NOMO-1 treated with dmso at 0.1 percent for 144 hours (cell line): ENCODE measurements at regions not wholly inside any gene's neighbourhood (a gene's known extent, or its start where the extent isn't known, plus 50 kb on each side); places are given as distances from the start of the nearest gene placed in this dataset.

Experiments used
- DNase-seq: peaks from one replicate; lab custom pipeline; 2025; ENCODE audit not compliant: unreplicated experiment; lab: John Stamatoyannopoulos, UW

DNA sequence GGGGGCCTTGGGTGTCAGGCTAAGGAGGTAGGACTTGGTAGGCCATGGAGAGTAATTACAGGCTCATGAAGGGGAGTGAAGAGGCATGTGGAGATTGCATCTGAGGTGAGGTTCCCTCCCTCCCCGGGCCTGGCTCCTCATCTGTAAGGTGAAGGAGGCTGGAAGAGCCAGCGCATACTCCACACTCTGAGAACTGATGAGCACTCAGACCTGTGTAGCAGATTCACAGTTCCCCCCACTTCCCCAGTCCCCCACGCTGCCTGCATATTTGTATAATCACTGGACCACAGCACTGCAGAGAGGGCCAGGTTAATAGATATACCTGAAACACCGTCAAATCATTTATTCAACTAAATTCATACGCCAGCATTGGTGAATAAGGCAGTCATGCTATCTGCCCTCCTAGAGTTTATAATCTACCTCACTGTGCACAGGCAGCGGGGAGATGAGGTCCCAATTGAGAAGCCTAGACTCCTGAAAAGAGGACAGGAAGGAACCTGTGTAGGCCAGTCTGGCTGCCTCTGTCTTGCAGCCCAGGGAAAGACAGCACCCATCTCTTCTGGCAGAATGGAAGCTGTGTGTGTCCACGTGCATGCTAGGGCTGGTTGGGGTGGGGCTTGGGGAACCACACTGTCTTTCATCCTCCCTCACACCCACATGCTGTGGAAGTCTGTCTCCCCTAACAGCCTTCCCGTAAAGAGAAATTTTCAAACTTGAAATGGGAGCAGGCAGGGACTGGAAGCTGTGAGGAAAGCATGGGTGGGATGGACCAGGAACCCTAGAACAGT is 110.6 kb upstream of the ATP1A1 start:
- no peak for DNase-seq

DNA sequence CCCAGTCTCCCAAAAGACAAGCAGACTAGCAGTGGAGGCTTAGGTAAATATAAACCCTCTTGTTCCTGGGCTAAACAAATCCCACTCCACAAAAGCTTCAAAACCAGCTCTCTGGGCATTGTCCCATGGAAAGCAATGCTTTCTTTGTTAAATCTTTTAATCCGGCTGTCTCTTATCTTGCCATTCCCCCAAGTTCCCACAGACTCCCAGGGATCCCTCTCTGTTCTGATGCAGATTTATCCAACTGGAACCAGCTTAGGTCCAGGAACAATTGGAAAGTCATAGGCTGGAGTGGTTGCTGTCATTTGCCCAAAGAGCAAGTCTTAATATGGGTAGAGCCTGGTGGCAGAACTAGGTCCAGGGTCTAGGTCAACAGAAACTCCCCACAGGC is 110.1 kb upstream of the ATP1A1 start:
- DNase-seq, result no peak

DNA sequence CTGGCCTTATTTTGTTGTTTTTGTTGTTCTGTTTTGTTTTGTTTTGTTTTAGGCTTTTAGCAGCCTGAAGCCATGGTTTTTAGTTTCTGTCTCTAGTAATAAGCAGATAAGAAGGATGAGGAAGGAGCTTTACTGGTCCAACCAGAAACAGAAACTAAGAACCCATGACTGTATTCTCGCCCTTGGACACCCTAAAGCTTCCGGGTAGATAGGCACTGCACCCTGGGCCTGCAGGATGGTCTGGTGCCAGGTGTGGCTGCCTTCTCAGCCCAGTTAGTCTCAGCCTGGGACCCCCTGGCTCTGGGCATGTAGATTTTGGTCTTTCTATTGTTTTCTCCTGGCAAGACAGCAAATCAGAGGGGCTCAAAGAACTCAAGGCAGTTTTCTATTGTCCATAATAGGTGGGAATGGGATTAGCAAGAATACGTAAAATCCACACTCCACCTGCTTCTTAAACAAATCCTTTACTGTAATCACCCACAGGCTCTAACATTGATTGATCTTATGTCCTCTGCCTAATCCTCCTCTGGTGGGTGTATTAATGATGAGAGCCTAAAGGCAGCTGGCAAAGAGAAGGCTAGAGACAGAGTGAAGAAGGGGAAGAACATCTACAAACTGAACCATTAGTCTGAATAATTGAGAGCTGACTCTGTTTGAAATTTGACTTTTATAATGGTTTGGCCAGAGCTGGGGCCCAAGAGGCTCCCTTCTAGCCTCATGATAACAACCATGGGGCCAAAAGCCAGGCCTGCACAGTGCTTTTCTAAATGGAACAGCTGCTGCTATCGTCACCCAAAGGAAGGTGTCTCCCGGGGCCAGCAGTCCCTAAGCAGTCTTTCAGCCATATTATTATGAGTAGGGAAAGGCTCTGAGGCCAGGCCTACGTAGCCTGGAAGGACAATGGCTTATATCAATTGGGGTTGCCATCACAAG is 106.8 kb upstream of the ATP1A1 start:
- DNase-seq, result no peak

DNA sequence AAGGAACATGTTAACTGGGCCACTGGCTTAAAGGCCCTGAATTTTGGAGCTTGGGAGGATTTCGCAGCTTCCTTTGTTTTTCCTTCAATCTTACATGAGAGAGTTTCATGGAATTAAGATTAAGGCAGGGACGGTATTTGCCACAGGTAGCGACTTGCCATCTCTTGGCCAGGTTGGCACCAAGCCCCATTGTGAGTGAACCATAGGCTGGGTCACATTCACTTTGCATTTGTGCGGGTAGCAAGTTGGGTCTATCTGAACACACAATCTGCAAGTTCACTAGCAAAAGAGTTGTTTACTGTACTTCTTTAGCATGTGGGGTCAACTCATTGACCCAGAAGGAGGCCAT is 106.2 kb upstream of the ATP1A1 start:
- no peak for DNase-seq

DNA sequence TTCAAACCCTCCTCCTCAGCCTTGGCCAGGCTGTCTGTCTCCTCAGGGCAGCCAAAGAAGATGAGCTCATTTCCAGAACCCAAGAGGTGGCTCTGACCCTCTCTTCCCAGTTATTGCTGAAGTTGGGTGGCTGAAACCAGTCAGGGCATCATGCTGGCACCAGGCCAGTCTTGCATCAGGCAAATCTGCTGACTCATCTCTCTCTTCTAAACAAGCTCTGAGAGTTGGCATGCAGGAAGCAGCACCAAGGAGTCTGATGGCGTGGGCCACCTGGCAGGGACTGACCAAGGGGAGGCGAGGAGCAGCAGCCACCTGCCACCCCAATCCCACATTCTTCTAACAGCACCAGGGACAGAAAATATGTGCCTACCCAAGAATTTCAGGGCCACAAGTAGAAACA is 104.8 kb upstream of the ATP1A1 start:
- DNase-seq, result no peak

DNA sequence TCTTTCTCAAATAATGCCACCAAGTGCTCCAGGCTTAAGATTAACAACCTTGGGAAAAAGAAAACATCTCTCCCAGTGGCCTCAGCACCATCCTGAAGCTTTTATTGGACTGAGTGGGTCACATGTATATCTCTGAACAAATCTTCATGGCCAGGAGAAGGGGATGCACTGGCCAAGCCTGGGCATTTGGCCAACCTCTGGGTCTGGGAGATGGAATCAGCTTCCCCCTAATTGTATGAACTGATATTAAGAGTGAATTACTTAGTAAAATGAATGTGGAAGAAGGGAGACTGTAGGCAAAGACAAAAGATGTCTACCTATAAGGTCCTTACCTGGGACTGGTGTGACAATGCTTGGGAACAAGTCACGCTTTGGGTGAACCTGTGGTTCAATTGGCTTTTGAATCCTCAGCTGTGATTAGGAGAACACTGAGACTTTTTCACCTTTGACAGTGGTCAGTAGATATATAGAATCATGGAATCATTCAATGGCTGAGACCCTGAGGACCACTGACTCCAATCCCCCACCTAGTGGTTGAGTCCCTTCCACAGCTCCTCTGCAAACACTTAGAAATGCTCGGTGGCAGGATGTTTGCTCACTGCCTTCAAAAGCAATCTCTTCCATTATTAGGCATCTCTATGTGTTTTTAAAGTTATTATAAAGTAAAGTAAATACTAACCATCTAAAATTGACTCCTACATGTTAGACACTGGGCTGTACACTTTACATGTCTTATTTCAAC is 102.6 kb upstream of the ATP1A1 start:
- no peak for DNase-seq

DNA sequence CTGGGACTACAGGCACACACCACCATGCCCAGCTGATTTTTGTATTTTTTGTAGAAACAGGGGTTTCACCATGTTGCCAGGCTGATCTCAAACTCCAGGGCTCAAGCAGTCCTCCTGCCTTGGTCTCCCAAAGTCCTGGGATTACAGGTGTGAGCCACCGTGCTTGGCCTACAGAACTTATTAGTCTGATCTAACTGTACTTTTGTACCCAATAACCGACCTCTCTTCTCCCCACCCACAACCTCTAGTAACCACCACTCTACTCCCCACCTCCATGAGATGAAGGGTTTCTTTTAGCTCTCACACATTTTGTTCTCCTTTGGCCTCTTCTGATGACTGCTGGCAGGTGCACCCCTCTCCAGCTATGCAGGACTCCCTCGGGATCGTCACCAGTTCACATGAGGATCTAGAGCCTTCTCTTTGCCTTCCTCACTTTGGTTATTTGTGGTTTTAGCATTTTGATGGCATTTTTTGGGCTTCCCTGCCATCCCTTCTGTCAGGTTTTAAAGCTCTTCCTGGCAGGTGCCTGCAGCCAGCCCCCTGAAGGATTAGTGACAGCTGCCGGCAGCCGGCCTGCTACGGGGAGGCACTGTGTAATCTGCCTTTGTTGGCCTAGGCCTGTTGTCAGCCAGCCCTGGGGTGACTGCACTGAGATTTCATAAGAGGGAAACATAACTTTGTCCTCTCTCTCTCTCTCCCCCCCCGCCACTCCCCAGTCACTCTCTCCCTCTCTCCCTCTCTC is 99.8 kb upstream of the ATP1A1 start:
- DNase-seq, result no peak

DNA sequence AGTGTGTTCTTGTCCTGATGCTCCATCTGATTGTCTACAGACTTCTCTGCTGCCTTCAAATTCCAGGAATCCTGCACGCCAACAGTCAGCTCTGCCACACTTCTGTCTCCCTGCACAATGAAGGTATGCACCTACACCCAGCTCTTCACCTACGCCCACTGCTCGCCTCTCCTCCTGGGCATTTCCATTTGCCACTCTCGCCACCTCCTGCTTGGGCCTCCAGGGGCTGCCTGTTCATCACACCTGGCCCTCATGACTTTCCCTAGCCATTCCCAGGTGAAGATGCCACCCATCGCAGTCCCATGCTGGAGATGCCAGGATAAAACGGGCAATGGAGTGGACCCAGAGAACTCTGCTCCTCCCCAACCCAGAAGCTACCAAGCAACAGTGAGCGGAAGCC is 96.5 kb upstream of the ATP1A1 start:
- DNase-seq, result no peak

DNA sequence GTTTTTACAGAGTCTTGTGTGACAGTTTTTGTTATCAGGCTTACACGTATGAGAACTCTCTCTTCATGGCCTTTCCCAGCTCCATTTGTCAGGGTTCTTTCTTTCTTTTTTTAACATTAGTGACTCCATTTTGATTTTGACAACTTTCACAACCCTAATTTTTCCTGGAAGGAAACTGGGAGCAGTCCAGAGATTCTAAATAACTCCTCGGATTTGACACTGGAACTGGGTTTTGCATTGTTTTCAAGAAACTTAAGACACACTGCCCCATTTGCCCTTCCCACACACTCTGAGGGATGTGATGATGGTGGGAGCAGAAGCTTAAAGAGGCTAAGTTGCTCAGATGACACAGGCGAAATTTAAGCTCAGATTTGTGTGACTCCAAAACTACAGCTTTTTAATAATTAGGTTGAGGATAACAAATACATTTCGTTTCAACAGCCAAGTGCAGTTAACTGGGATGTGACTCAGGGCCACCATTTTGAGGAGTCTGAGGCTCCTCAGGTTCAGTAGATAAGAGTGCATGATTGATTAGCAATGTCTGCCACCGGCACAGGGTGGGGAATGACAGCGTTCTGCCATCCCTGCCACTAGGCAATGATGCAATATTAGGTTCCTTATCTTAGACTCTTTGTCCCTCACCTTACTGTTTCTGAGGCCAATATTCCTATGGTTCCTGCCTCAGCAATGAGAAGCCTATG is 95.1 kb upstream of the ATP1A1 start:
- DNase-seq, result no peak

DNA sequence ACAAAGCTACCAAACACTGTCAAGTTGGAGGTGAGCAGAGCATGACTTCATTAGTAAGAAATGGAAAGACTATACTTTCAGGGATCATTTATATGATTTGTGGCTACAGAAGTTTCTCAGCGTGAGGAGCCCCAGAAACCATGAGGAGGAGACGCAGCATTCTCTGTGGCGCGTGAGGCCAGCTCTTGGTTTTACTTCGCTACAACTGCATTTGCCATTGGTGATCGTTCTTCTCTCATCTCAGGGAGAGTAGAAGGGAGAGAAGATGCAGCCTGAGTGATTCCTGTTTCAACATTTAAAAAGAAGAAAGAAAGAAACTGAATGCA is 94.5 kb upstream of the ATP1A1 start:
- DNase-seq, result no peak

DNA sequence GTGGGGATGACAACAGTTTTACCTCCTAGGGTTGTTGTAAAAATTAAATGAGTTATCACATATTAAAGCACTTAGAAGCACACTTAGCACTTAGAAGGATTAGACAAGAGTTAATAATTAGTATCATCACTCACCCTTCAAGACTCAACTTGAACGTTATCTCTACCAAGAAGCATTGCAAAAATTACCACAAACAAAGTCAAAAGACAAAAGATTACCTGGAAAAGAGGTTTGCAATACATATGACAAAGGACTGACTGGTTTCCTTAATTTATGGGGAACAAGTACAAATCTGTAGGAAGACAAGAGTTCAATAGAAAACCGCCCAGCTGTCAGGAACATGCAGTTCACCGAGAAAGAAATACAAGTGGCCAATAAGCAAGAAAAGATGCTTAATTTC is 93.3 kb upstream of the ATP1A1 start:
- no peak for DNase-seq

DNA sequence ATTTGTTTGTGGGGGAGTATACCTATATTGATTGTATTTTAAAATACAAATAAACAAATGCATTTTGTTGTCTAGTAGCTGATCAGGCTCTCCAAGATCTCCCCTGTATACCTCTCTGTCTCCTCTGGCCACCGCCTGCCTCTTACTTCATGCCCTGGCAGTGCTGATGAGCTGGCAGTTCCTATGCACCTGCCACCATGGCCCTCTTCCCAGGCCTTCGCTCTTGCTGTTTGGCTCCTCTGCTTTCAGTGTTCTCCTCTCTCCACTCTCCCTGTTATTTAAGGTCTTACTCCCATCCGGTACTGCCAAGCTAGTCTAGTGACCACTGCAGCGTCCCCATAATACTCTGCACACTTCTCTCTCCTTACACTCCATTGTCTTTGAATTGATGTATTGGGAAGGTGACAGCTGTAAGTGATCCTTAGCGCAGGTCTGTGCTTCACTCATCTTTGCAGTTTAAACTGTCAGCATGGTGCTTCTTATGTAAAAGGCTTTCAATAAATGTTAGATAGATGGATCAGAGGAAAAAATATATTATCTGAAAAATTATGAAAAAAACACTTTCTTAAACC is 88.1 kb upstream of the ATP1A1 start:
- no peak for DNase-seq

DNA sequence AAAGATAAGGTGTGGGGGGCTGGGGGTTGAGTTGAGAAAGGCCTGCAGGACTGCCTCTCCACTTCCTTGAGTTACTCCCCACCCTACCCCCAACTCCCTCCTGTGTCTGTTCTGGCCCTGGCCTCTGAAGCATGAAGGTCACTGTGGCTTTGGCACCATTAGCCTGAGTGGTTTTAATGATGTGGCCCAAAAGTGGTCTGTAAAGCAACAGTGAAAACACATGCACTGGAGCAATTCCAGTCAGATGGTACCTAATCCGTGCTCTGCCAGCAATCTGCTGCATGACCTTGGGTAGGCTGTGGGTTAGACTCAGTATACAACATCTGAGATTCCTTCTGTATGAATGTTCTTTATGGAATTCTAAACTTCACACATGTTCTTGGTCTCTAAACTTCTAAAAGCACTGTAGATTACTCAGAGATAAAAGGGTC is 86.5 kb upstream of the ATP1A1 start:
- no peak for DNase-seq

DNA sequence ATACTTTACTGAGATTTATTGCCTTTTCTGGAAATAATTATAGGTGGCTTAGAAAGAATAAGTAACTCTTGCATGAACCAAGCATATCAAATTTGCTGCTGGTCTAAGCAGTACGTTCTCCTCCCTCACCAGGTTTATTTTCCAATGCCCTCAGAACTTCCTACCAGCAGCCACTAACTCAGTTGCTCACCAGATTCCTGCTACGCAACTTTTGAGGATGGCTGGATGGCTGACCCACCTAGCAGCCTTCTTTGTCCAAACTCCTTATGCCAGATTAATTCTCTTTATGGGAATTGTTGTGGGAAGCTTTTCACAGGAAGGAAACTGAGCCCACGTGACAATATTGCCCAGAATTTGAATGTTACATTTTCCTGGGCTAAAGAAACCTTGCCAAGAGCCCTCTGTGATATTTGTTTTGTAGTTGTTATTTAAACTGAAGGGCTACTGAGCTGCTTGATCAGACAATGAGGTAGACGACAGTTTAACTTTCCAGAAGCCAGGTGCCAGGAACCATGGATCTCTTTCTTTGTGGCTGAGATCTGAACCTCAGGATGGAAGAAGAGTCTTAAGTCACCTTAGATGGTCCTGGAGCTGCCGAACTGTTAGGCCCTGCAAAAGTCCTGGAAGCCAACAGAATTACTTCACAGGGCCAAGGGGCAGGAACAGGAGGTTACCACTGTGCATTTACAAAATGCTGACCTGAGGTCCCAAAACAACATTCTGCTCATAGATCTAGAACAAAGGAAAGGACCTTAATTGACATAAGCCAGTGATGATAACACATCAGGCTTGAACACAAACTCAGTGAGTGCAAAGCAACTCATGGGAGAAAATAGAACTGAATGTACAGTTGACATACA is 85.5 kb upstream of the ATP1A1 start:
- DNase-seq, result no peak

DNA sequence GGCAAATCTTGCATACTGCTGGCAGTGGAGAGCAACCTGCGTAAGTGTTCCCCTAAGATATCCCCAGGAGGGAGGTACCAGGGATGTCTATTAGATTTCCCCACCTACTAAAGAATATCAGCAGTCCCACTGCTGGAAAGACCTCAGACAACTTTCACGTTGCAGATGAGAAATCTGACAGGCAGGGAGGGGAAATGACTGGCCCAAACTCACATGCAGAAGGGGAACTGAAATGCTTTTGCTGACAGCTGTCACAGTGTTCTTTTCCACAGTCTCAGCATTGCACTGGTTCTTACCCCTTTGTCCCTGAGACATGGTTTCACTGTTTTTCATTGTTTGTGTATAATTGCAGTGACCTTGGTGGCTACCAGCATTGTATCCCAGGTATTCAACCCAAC is 84.8 kb upstream of the ATP1A1 start:
- no peak for DNase-seq

DNA sequence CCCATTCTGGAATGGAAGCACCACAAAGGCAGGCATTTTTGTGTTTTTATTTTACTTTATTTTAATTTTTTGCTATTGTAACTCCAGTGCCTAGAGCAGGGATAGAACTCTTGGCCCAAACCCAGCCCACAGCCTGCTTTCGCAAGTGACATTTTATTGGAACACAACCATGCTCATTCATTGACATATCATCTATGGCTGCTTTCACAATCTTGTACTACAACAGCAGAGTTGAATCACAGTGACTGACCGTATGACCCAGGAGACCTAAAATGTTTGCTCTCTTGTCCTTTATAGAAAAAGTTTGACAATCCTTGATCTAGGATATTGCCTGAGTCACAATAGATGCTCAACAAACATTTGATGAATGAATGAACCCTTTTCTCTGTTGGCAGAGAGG is 83.9 kb upstream of the ATP1A1 start:
- no peak for DNase-seq

DNA sequence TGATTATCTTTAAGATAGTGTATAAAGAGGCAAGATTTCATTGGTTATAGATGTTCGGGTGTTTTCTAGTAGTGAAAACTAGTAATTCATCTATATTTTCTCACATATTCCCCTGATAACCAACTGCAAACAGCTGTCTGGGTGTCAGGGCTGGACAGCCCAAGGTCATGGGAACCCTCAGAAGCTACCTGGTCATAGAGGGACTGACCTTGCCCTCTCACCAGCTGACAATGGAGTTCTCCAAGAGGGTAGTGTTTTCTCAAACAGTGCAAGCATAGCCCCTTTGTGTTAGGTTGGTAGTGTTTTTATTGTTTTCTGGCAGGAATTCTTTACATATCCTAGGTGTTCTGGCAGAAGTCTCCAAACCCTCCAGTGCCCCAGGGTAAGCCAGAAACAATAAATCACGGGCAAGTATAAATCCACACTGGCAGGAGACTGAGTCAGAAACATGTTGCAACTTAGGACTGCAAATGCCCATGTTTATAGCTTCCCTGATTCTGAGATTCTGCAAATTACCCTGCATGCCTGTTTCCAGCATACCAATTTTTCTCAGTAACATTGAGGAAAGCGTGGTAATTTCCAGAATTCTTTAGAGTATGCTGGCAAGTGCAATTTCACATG is 82.8 kb upstream of the ATP1A1 start:
- no peak for DNase-seq

DNA sequence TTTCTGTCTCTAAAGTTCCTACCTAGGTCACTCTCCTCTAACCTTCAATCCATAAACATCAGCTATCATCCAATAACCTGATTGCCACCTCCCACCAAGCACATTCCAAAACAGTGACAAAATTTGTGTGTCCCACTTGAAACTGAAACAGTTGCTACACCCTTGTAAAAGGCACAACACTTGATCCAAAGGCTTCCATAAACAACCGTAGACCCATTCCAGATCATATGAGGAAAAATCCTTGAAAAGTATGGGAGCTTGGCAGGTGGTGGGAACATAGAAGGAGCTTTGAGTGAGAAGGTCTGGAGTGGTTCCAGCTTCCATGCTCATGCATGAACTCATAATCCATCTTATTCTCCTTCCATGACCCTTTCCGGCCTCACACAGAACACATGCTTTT is 82.0 kb upstream of the ATP1A1 start:
- no peak for DNase-seq
